ENCODE measurements at regions not wholly inside any gene's neighbourhood (a gene's known extent, or its start where the extent isn't known, plus 50 kb on each side); places are given as distances from the start of the nearest gene placed in this dataset.

DNA sequence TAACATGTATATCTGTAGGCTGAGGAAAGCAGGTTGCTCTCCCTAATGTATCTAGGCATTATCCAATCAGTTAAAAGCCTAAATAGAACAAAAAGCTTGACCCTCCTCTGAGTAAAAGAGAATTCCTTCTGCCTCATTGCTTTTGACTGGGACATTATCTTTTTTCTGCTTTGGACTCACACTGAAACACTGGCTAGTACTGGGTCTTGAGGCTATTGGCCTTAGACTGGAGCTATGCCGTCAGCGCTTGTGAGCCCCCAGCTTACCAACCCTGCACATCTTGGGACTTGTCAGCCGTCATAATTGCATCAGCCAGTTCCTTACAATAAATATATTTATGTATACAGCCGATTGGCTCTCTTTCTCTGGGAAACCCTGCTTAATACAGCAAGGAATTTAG lies 206.8 kb upstream of the ARHGAP24 start:
- DNase-seq (ENCODE audit: low spot score in 2 of 2): no peak
- Histone ChIP-seq H3K27me3 (ENCODE audit: low read depth) (peaks cover 1% of the 10 kb centered on the region; the same call in 1 of the 2 replicates), H3K4me3 (no peak overlapping the region), H3K9me3 (no peaks in the 10 kb centered on the region), H3K4me1 (no peaks in the 10 kb centered on the region), H3K36me3 (replicated peaks) (no peaks in the 10 kb centered on the region)
- in situ Hi-C loops (cut with MboI; ENCODE audit: low sequenced_read_pairs): no loop called here

DNA sequence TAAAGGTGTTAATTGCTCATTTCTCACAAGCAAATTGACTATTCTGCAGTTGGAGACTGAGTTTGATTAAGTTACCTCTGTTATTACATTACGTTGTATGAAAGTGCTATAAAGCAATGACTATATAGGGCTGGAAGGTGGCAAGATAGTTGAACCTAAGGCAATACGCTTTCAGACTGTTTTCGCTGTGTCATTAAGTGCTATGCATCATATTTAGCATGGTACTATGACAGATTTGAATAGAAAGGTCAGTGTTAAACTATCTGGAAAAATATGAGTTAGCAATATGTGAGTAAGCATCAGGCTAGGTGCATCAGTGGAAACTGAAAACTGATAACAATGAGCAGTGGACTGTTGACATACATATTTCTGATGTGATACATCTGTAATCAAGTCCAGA lies 206.0 kb upstream of the ARHGAP24 start:
- Histone ChIP-seq H3K36me3 (replicated peaks) (no peaks in the 10 kb centered on the region), H3K27me3 (ENCODE audit: low read depth) (no peaks in the 10 kb centered on the region), H3K4me1 (no peaks in the 10 kb centered on the region), H3K9me3 (no peaks in the 10 kb centered on the region), H3K4me3 (no peak overlapping the region)
- no peak for DNase-seq (ENCODE audit: low spot score in 2 of 2)
- in situ Hi-C loops (cut with MboI; ENCODE audit: low sequenced_read_pairs): no loop called here

- in situ Hi-C loops (cut with MboI; ENCODE audit: low sequenced_read_pairs): no loop called here
- DNase-seq (ENCODE audit: low spot score in 2 of 2): no peak
- H3K4me3 ChIP-seq: no peak overlapping the region
- H3K27me3 ChIP-seq (ENCODE audit: low read depth): no peaks in the 10 kb centered on the region
- no peaks in the 10 kb centered on the region for H3K9me3 ChIP-seq
- no peaks in the 10 kb centered on the region for H3K4me1 ChIP-seq
- H3K36me3 ChIP-seq (replicated peaks): no peaks in the 10 kb centered on the region
These were observed 200.0 kb upstream of the ARHGAP24 start for GRCh38 chr4:85274955-85275354.

DNA sequence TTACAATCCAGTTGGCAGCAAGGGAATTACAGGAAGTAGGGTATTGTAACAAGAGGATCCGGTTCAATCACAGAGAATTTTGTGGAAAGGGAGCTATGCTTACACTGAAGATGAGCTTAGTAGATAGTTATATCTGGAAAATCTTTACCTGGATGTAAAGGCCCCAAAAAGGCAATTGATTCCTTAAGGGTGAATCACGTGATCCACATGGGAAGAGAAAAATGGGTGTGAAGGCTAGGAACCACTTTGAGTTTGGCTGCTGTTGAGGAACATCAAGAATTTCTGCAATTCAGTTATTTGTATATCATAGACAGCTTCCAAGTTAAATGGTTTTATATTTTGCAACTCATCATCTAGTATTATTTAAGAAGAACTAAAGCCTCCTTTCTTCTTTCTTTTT lies 194.0 kb upstream of the ARHGAP24 start:
- Histone ChIP-seq H3K4me3 (no peak overlapping the region), H3K4me1 (no peaks in the 10 kb centered on the region), H3K9me3 (no peaks in the 10 kb centered on the region), H3K27me3 (ENCODE audit: low read depth) (no peaks in the 10 kb centered on the region), H3K36me3 (replicated peaks) (no peaks in the 10 kb centered on the region)
- no peak for DNase-seq (ENCODE audit: low spot score in 2 of 2)
- in situ Hi-C loops (cut with MboI; ENCODE audit: low sequenced_read_pairs): no loop called here

GRCh38 chr4:85291226-85291625 lies 183.7 kb upstream of the ARHGAP24 start:
- Histone ChIP-seq H3K4me3 (no peak overlapping the region), H3K36me3 (replicated peaks) (no peaks in the 10 kb centered on the region), H3K9me3 (no peaks in the 10 kb centered on the region), H3K4me1 (no peaks in the 10 kb centered on the region), H3K27me3 (ENCODE audit: low read depth) (no peaks in the 10 kb centered on the region)
- in situ Hi-C loops (cut with MboI; ENCODE audit: low sequenced_read_pairs): no loop called here
- no peak for DNase-seq (ENCODE audit: low spot score in 2 of 2)

GRCh38 chr4:85298037-85298436 lies 176.9 kb upstream of the ARHGAP24 start:
- H3K4me3 ChIP-seq: no peak overlapping the region
- in situ Hi-C loops (cut with MboI; ENCODE audit: low sequenced_read_pairs): no loop called here
- no peaks in the 10 kb centered on the region for H3K27me3 ChIP-seq (ENCODE audit: low read depth)
- no peaks in the 10 kb centered on the region for H3K36me3 ChIP-seq (replicated peaks)
- H3K4me1 ChIP-seq: no peaks in the 10 kb centered on the region; the same call in 1 of the 2 replicates
- no peak for DNase-seq (ENCODE audit: low spot score in 2 of 2)
- no peaks in the 10 kb centered on the region for H3K9me3 ChIP-seq

- no peak for DNase-seq (ENCODE audit: low spot score in 2 of 2)
- Histone ChIP-seq H3K9me3 (no peaks in the 10 kb centered on the region), H3K4me3 (no peak overlapping the region), H3K36me3 (replicated peaks) (no peaks in the 10 kb centered on the region), H3K27me3 (ENCODE audit: low read depth) (no peaks in the 10 kb centered on the region), H3K4me1 (no peaks in the 10 kb centered on the region; the same call in 1 of the 2 replicates)
- in situ Hi-C loops (cut with MboI; ENCODE audit: low sequenced_read_pairs): no loop called here
These were observed 172.7 kb upstream of the ARHGAP24 start for GRCh38 chr4:85302193-85302736.

DNA sequence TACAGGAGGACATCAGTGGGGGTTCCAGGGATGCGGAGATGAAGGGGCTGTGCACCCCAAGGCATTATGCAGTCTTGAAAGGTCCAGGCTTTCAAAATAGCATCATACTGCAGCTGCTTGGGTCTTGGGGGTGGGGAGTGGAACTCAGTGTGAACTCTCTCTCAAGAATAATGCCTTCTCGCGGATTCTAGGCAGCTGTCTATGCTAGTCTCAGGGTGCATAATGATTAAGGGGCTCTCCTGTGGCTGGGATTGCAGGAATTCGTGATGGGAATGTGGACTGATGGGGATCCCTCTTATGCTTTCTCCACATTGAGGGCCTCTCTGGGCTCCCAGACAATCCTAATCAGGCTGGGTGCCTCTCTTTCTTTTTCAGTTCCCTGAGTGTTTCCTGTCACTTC lies 172.2 kb upstream of the ARHGAP24 start:
- in situ Hi-C loops (cut with MboI; ENCODE audit: low sequenced_read_pairs): no loop called here
- Histone ChIP-seq H3K4me1 (no peaks in the 10 kb centered on the region; the same call in 1 of the 2 replicates), H3K36me3 (replicated peaks) (no peaks in the 10 kb centered on the region), H3K9me3 (no peaks in the 10 kb centered on the region), H3K27me3 (ENCODE audit: low read depth) (no peaks in the 10 kb centered on the region), H3K4me3 (no peak overlapping the region)
- no peak for DNase-seq (ENCODE audit: low spot score in 2 of 2)

DNA sequence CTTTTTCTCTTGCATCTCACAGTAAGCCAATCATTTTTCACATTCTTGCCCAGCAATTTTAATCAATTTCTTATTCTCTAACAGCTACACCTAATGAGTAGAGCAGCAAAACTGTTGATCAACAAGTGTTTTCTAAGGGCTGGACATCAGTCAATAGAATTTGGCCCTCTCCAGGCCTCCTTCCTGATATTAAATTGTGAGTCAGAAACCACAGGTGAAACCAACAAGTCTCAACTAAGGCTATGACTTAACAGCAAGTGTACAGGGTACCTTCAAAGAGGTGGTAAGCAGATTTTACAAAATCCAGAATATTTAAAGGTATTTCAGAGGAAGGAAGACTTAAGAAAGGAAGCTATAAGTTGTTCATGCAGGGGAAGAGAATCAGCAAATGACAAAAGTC lies 156.5 kb upstream of the ARHGAP24 start:
- no peaks in the 10 kb centered on the region for H3K4me1 ChIP-seq
- no peak for DNase-seq (ENCODE audit: low spot score in 2 of 2)
- no peak overlapping the region for H3K4me3 ChIP-seq
- no peaks in the 10 kb centered on the region for H3K27me3 ChIP-seq (ENCODE audit: low read depth)
- H3K9me3 ChIP-seq: no peaks in the 10 kb centered on the region
- H3K36me3 ChIP-seq (replicated peaks): no peaks in the 10 kb centered on the region
- in situ Hi-C loops (cut with MboI; ENCODE audit: low sequenced_read_pairs): no loop called here

- in situ Hi-C loops (cut with MboI; ENCODE audit: low sequenced_read_pairs): no loop called here
These were observed 116.1 kb upstream of the ARHGAP24 start for GRCh38 chr4:85358831-85359230.

GRCh38 chr4:85362550-85362949 lies 112.4 kb upstream of the ARHGAP24 start:
- H3K27me3 ChIP-seq (ENCODE audit: low read depth): no peaks in the 10 kb centered on the region
- no peak overlapping the region for H3K4me3 ChIP-seq
- in situ Hi-C loops (cut with MboI; ENCODE audit: low sequenced_read_pairs): no loop called here

More at GRCh38 chr4:85358831-85359230, 116.1 kb upstream of the ARHGAP24 start:
- Histone ChIP-seq H3K36me3 (replicated peaks) (no peaks in the 10 kb centered on the region), H3K4me3 (no peak overlapping the region), H3K4me1 (no peaks in the 10 kb centered on the region), H3K27me3 (ENCODE audit: low read depth) (no peaks in the 10 kb centered on the region), H3K9me3 (no peaks in the 10 kb centered on the region)
- no peak for DNase-seq (ENCODE audit: low spot score in 2 of 2)

GRCh38 chr4:85367815-85368214 lies 107.1 kb upstream of the ARHGAP24 start:
- Histone ChIP-seq H3K36me3 (replicated peaks) (no peaks in the 10 kb centered on the region), H3K4me1 (no peaks in the 10 kb centered on the region), H3K9me3 (no peaks in the 10 kb centered on the region), H3K27me3 (ENCODE audit: low read depth) (no peaks in the 10 kb centered on the region), H3K4me3 (no peak overlapping the region)
- in situ Hi-C loops (cut with MboI; ENCODE audit: low sequenced_read_pairs): no loop called here
- DNase-seq (ENCODE audit: low spot score in 2 of 2): peak in 1 of 2 experiments; percentile 14

More at GRCh38 chr4:85362550-85362949, 112.4 kb upstream of the ARHGAP24 start:
- H3K4me1 ChIP-seq: no peaks in the 10 kb centered on the region
- H3K36me3 ChIP-seq (replicated peaks): no peaks in the 10 kb centered on the region
- no peak for DNase-seq (ENCODE audit: low spot score in 2 of 2)
- H3K9me3 ChIP-seq: no peaks in the 10 kb centered on the region

GRCh38 chr4:85368240-85368639 lies 106.7 kb upstream of the ARHGAP24 start:
- DNase-seq (ENCODE audit: low spot score in 2 of 2): no peak
- no peaks in the 10 kb centered on the region for H3K36me3 ChIP-seq (replicated peaks)
- no peaks in the 10 kb centered on the region for H3K27me3 ChIP-seq (ENCODE audit: low read depth)
- in situ Hi-C loops (cut with MboI; ENCODE audit: low sequenced_read_pairs): no loop called here
- no peaks in the 10 kb centered on the region for H3K4me1 ChIP-seq
- H3K9me3 ChIP-seq: no peaks in the 10 kb centered on the region
- H3K4me3 ChIP-seq: no peak overlapping the region

DNA sequence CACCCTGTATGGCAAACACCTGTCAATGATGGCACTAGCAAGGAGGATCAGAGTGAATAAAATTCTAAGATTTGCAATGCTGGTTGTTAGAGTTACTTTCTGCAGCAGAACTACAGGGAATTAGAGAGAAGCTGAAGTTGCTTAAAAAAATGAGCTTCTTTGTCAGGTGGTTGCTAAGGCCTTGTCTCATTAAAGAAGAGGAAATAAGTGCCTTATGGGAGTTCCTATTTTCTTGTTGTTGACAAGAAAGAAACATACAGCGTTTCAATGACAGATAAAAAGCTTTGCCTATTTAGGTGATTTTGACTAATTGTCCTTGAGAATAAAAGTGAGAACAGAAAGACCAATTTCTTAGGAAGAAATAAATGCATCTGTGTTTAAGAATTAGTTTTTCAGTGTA lies 106.0 kb upstream of the ARHGAP24 start:
- no peaks in the 10 kb centered on the region for H3K27me3 ChIP-seq (ENCODE audit: low read depth)
- in situ Hi-C loops (cut with MboI; ENCODE audit: low sequenced_read_pairs): no loop called here
- H3K4me1 ChIP-seq: no peaks in the 10 kb centered on the region
- no peaks in the 10 kb centered on the region for H3K9me3 ChIP-seq
- DNase-seq (ENCODE audit: low spot score in 2 of 2): no peak
- no peaks in the 10 kb centered on the region for H3K36me3 ChIP-seq (replicated peaks)
- no peak overlapping the region for H3K4me3 ChIP-seq

- Histone ChIP-seq H3K4me1 (no peaks in the 10 kb centered on the region), H3K27me3 (ENCODE audit: low read depth) (no peaks in the 10 kb centered on the region), H3K36me3 (replicated peaks) (no peaks in the 10 kb centered on the region), H3K4me3 (no peak overlapping the region), H3K9me3 (no peaks in the 10 kb centered on the region)
- DNase-seq (ENCODE audit: low spot score in 2 of 2): no peak
- in situ Hi-C loops (cut with MboI; ENCODE audit: low sequenced_read_pairs): no loop called here
These were observed 105.1 kb upstream of the ARHGAP24 start for GRCh38 chr4:85369703-85370380.

Data from HAP-1 (cell line).